Ishikawa (cell line): ENCODE measurements at regions not wholly inside any gene's neighbourhood (a gene's known extent, or its start where the extent isn't known, plus 50 kb on each side); places are given as distances from the start of the nearest gene placed in this dataset.

Experiments
- CEBPB ChIP-seq: IDR thresholded peaks from 2 replicates; pipeline ENCODE4 v1.6.1; 2012
- CREB1 ChIP-seq: IDR thresholded peaks from 2 replicates; pipeline ENCODE4 v1.6.1; 2012; ENCODE audit warnings: low read depth
- EGR1 ChIP-seq: IDR thresholded peaks from 2 replicates; pipeline ENCODE4 v1.6.1; 2012
- EP300 ChIP-seq: IDR thresholded peaks from 2 replicates; pipeline ENCODE4 v1.6.1; 2012; ENCODE audit warnings: borderline replicate concordance
- FOXM1 ChIP-seq: IDR thresholded peaks from 2 replicates; pipeline ENCODE4 v1.6.1; 2012; ENCODE audit warnings: low read depth, borderline replicate concordance
- MAX ChIP-seq: IDR thresholded peaks from 2 replicates; pipeline ENCODE4 v1.6.1; 2012
- NFIC ChIP-seq: IDR thresholded peaks from 2 replicates; pipeline ENCODE4 v1.6.1; 2012
- RAD21 ChIP-seq: IDR thresholded peaks from 2 replicates; pipeline ENCODE4 v1.6.1; 2012; ENCODE audit warnings: low read depth
- REST ChIP-seq: IDR thresholded peaks from 2 replicates; pipeline ENCODE4 v1.6.1; 2012; ENCODE audit warnings: low read depth, mild to moderate bottlenecking
- TAF1 ChIP-seq: IDR thresholded peaks from 2 replicates; pipeline ENCODE4 v1.6.1; 2012; ENCODE audit warnings: low read depth, mild to moderate bottlenecking
- TCF12 ChIP-seq: IDR thresholded peaks from 2 replicates; pipeline ENCODE4 v1.6.1; 2012; ENCODE audit warnings: low read depth
- TEAD4 ChIP-seq: IDR thresholded peaks from 2 replicates; pipeline ENCODE4 v1.6.1; 2012
- USF1 ChIP-seq: IDR thresholded peaks from 2 replicates; pipeline ENCODE4 v1.6.1; 2012
- YY1 ChIP-seq: IDR thresholded peaks from 2 replicates; pipeline ENCODE4 v1.6.1; 2012; ENCODE audit warnings: low read depth
- ZBTB7A ChIP-seq: IDR thresholded peaks from 2 replicates; pipeline ENCODE4 v1.6.1; 2012; ENCODE audit warnings: low read depth

GRCh38 chr20:51202304-51202703, 179.4 kb upstream of the KCNG1 start:
- no peak for TF ChIP-seq NFIC
- no peak for TF ChIP-seq ZBTB7A
- no peak for TF ChIP-seq CREB1
- no peak for TF ChIP-seq REST
- no peak for TF ChIP-seq EGR1
- no peak for TF ChIP-seq USF1
- no peak for TF ChIP-seq TAF1
- no peak for TF ChIP-seq TEAD4
- TF ChIP-seq RAD21: no peak
- TF ChIP-seq MAX: no peak
- no peak for TF ChIP-seq CEBPB
- TF ChIP-seq EP300: no peak

GRCh38 chr20:51199920-51200319, 177.0 kb upstream of the KCNG1 start:
- TF ChIP-seq TCF12 (no peak), YY1 (peak; percentile 64; the same call in 1 of the 2 replicates)

- no peak for TF ChIP-seq EGR1
- no peak for TF ChIP-seq RAD21
- TF ChIP-seq ZBTB7A: no peak
- TF ChIP-seq NFIC: no peak
- no peak for TF ChIP-seq USF1
- TF ChIP-seq FOXM1: no peak
- no peak for TF ChIP-seq TAF1
- TF ChIP-seq REST: no peak
- no peak for TF ChIP-seq MAX
- TF ChIP-seq EP300: no peak
- no peak for TF ChIP-seq CREB1
- no peak for TF ChIP-seq TCF12
- TF ChIP-seq YY1: no peak
These were observed 176.1 kb upstream of the KCNG1 start for GRCh38 chr20:51198876-51199523.

GRCh38 chr20:51198238-51198637, 175.3 kb upstream of the KCNG1 start:
- TF ChIP-seq CREB1 (no peak), ZBTB7A (no peak), YY1 (no peak), TAF1 (no peak), FOXM1 (no peak), RAD21 (no peak)

- TF ChIP-seq CREB1: no peak
- TF ChIP-seq EP300: no peak
- no peak for TF ChIP-seq USF1
- TF ChIP-seq TCF12: no peak
- TF ChIP-seq NFIC: no peak
- no peak for TF ChIP-seq TAF1
These were observed 174.2 kb upstream of the KCNG1 start for GRCh38 chr20:51196991-51197651.

- TF ChIP-seq FOXM1: no peak
- no peak for TF ChIP-seq YY1
- no peak for TF ChIP-seq CREB1
- no peak for TF ChIP-seq EGR1
These were observed 173.1 kb upstream of the KCNG1 start for GRCh38 chr20:51195990-51196389.
